Peyer's patch (tissue), 4 donors: ENCODE measurements at regions not wholly inside any gene's neighbourhood (a gene's known extent, or its start where the extent isn't known, plus 50 kb on each side); places are given as distances from the start of the nearest gene placed in this dataset.

Experiments
- POLR2A ChIP-seq, 2 donors: fragments of 450-650 bp; IDR thresholded peaks; one replicate each; pipeline ENCODE4 v1.5.1; 2017; ENCODE audit warnings: antibody characterized with exemption in 2 of 2, mild to moderate bottlenecking in 2 of 2, moderate library complexity in 2 of 2
- TF ChIP-seq, protein P1 (sequence below), 6 experiments: fragments of 450-650 bp in 4 of 6; fragments of 200-600 bp in 2 of 6; sonication (generic) in 1 of 6; IDR thresholded peaks; one replicate each; pipeline ENCODE4 v1.5.1; 2017 to 2019; ENCODE audit warnings: antibody characterized with exemption in 6 of 6, mild to moderate bottlenecking in 3 of 6, moderate library complexity in 1 of 6

DNA sequence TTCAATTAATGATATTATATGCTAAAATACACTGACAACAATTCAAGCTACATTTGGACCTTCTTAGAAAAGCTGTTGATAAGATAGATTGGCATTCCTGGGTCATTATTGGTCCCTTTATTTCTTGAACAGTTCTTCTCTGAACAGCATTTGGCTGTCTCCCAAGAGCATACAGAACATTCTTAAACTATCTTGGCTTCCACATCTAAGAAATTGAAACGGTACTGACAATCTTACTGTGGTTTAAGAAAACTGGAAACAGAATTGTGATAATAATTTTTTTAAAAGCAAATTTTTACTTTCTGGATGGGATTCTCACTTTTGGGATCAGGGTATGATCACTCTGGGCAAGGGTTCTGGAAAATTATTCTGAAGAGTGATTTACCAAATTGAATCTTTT, 161.7 kb upstream of the ZNF385D start:
- TF ChIP-seq, protein P1, sequence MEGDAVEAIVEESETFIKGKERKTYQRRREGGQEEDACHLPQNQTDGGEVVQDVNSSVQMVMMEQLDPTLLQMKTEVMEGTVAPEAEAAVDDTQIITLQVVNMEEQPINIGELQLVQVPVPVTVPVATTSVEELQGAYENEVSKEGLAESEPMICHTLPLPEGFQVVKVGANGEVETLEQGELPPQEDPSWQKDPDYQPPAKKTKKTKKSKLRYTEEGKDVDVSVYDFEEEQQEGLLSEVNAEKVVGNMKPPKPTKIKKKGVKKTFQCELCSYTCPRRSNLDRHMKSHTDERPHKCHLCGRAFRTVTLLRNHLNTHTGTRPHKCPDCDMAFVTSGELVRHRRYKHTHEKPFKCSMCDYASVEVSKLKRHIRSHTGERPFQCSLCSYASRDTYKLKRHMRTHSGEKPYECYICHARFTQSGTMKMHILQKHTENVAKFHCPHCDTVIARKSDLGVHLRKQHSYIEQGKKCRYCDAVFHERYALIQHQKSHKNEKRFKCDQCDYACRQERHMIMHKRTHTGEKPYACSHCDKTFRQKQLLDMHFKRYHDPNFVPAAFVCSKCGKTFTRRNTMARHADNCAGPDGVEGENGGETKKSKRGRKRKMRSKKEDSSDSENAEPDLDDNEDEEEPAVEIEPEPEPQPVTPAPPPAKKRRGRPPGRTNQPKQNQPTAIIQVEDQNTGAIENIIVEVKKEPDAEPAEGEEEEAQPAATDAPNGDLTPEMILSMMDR (IDR thresholded peaks at IDR 0.05) = no peak
- TF ChIP-seq POLR2A (IDR thresholded peaks at IDR 0.05) = no peak
